ENCODE measurements at regions not wholly inside any gene's neighbourhood (a gene's known extent, or its start where the extent isn't known, plus 50 kb on each side); places are given as distances from the start of the nearest gene placed in this dataset.

DNA sequence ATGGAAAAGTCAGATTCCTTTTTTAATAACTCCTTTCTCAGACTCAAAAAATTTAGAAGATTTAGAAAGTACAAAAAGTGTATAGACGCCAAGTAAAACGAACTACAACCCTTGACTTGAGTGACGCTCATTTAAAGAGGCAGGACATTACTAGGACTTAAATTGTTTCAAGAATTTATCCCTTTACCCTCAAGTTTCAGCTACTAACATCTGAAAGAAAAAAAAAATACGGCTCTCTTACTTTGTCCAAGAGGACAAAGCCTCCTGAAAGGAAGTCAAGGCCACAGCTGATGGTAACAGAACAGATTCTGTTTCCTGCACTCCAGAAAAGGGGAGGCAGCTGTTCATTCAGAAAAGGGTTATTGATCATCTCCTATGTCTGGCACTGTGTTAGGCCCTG is 57.6 kb upstream of the PKDCC start:
- TF ChIP-seq CTCF (IDR thresholded peaks at IDR 0.05; ENCODE audit: low read depth, low read length) = no peak
- TF ChIP-seq EZH2phosphoT487 (IDR thresholded peaks at IDR 0.05; ENCODE audit: low read depth) = no peak
